ENCODE measurements at regions not wholly inside any gene's neighbourhood (a gene's known extent, or its start where the extent isn't known, plus 50 kb on each side); places are given as distances from the start of the nearest gene placed in this dataset.

DNA sequence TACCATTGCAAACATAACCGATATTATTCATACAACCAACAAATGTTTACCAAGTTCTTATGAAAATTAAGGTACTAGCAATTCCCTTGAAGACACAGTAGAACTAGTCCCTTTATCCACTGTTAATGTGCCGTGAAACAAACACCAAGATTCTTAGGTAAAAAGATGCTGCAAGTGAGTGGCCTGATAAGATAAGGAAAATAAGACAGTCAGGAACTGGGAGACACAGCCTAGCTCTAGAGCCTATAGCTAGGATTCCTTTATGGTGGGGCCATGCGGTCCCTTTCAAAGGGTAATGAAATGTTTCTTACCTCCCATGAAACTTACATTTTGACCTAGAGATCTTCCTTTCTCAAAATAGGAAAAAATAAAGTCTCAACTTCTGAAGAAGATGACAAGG lies 658.4 kb upstream of the MIR17HG start:
- TF ChIP-seq, protein P1, sequence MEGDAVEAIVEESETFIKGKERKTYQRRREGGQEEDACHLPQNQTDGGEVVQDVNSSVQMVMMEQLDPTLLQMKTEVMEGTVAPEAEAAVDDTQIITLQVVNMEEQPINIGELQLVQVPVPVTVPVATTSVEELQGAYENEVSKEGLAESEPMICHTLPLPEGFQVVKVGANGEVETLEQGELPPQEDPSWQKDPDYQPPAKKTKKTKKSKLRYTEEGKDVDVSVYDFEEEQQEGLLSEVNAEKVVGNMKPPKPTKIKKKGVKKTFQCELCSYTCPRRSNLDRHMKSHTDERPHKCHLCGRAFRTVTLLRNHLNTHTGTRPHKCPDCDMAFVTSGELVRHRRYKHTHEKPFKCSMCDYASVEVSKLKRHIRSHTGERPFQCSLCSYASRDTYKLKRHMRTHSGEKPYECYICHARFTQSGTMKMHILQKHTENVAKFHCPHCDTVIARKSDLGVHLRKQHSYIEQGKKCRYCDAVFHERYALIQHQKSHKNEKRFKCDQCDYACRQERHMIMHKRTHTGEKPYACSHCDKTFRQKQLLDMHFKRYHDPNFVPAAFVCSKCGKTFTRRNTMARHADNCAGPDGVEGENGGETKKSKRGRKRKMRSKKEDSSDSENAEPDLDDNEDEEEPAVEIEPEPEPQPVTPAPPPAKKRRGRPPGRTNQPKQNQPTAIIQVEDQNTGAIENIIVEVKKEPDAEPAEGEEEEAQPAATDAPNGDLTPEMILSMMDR (IDR thresholded peaks at IDR 0.05; ENCODE audit: insufficient read depth, low read length): no peak
- TF ChIP-seq, protein P2, sequence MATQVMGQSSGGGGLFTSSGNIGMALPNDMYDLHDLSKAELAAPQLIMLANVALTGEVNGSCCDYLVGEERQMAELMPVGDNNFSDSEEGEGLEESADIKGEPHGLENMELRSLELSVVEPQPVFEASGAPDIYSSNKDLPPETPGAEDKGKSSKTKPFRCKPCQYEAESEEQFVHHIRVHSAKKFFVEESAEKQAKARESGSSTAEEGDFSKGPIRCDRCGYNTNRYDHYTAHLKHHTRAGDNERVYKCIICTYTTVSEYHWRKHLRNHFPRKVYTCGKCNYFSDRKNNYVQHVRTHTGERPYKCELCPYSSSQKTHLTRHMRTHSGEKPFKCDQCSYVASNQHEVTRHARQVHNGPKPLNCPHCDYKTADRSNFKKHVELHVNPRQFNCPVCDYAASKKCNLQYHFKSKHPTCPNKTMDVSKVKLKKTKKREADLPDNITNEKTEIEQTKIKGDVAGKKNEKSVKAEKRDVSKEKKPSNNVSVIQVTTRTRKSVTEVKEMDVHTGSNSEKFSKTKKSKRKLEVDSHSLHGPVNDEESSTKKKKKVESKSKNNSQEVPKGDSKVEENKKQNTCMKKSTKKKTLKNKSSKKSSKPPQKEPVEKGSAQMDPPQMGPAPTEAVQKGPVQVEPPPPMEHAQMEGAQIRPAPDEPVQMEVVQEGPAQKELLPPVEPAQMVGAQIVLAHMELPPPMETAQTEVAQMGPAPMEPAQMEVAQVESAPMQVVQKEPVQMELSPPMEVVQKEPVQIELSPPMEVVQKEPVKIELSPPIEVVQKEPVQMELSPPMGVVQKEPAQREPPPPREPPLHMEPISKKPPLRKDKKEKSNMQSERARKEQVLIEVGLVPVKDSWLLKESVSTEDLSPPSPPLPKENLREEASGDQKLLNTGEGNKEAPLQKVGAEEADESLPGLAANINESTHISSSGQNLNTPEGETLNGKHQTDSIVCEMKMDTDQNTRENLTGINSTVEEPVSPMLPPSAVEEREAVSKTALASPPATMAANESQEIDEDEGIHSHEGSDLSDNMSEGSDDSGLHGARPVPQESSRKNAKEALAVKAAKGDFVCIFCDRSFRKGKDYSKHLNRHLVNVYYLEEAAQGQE (IDR thresholded peaks at IDR 0.05; ENCODE audit: insufficient replicate concordance, low read depth): no peak
- no peak for TF ChIP-seq POLR2AphosphoS5 (IDR thresholded peaks at IDR 0.05; ENCODE audit: low read depth)
